ENCODE measurements at regions not wholly inside any gene's neighbourhood (a gene's known extent, or its start where the extent isn't known, plus 50 kb on each side); places are given as distances from the start of the nearest gene placed in this dataset.
"Not testable (repeated sequence)": the region's sequence is repeated elsewhere in the genome, so short reads cannot be mapped to it uniquely, and the experiment has no call there.

- H3K27me3 ChIP-seq (ENCODE audit: control insufficient read depth in 3 of 3, insufficient read depth in 3 of 3, low read length in 3 of 3): no peaks in the 10 kb centered on the region
- no peaks in the 10 kb centered on the region for H3K4me1 ChIP-seq (ENCODE audit: control insufficient read depth in 3 of 3, insufficient read depth in 3 of 3, low read length in 3 of 3)
- no peaks in the 10 kb centered on the region for H3K36me3 ChIP-seq (ENCODE audit: control insufficient read depth in 3 of 3, insufficient read depth in 3 of 3, low read length in 3 of 3)
- H3K4me3 ChIP-seq (ENCODE audit: low read length in 3 of 3): no peak overlapping the region
- H3K9me3 ChIP-seq (ENCODE audit: control insufficient read depth in 3 of 3, low read length in 3 of 3): no peaks in the 10 kb centered on the region
- H3K27ac ChIP-seq (ENCODE audit: low read depth, low read length): no peak overlapping the region
- no peak overlapping the region for H3K9ac ChIP-seq (ENCODE audit: low read depth in 1 of 3, low read length in 3 of 3)
Measured at GRCh38 chr6:74479960-74480359, 725.9 kb downstream of the COL12A1 start.

DNA sequence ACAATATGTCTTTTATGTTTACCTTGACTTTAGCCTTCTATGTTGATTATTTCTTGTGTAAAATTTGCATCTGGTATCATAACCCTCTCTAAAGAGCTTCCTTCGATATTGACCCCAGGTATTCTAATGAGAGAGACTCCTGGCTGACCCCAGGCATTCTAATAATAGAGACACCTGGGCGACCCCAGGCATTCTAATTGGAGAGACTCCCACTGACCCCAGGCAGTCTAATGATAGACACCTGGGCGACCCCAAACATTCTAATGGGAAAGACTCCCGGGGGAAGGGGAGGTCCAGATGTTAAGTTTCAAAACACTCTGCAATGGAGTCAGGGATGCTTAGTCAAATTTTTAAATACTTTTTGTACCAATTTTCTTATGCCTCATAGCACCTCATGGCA, 726.4 kb downstream of the COL12A1 start:
- H3K27ac ChIP-seq (ENCODE audit: low read depth, low read length): no peak overlapping the region
- no peaks in the 10 kb centered on the region for H3K4me1 ChIP-seq (ENCODE audit: control insufficient read depth in 3 of 3, insufficient read depth in 3 of 3, low read length in 3 of 3)
- no peaks in the 10 kb centered on the region for H3K36me3 ChIP-seq (ENCODE audit: control insufficient read depth in 3 of 3, insufficient read depth in 3 of 3, low read length in 3 of 3)

GRCh38 chr6:74474046-74474445, 731.8 kb downstream of the COL12A1 start:
- not testable (repeated sequence) for H3K36me3 ChIP-seq (ENCODE audit: control insufficient read depth in 3 of 3, insufficient read depth in 3 of 3, low read length in 3 of 3); H3K9ac ChIP-seq (ENCODE audit: low read depth in 1 of 3, low read length in 3 of 3); H3K27ac ChIP-seq (ENCODE audit: low read depth, low read length); H3K27me3 ChIP-seq (ENCODE audit: control insufficient read depth in 3 of 3, insufficient read depth in 3 of 3, low read length in 3 of 3); H3K9me3 ChIP-seq (ENCODE audit: control insufficient read depth in 3 of 3, low read length in 3 of 3); H3K4me3 ChIP-seq (ENCODE audit: low read length in 3 of 3); H3K4me1 ChIP-seq (ENCODE audit: control insufficient read depth in 3 of 3, insufficient read depth in 3 of 3, low read length in 3 of 3)

More for the DNA sequence above, 726.4 kb downstream of the COL12A1 start:
- no peak overlapping the region for H3K9ac ChIP-seq (ENCODE audit: low read depth in 1 of 3, low read length in 3 of 3)
- no peak overlapping the region for H3K4me3 ChIP-seq (ENCODE audit: low read length in 3 of 3)
- H3K27me3 ChIP-seq (ENCODE audit: control insufficient read depth in 3 of 3, insufficient read depth in 3 of 3, low read length in 3 of 3): no peaks in the 10 kb centered on the region
- H3K9me3 ChIP-seq (ENCODE audit: control insufficient read depth in 3 of 3, low read length in 3 of 3): no peaks in the 10 kb centered on the region

- H3K9ac ChIP-seq (ENCODE audit: low read depth in 1 of 3, low read length in 3 of 3); H3K9me3 ChIP-seq (ENCODE audit: control insufficient read depth in 3 of 3, low read length in 3 of 3); H3K36me3 ChIP-seq (ENCODE audit: control insufficient read depth in 3 of 3, insufficient read depth in 3 of 3, low read length in 3 of 3); H3K27ac ChIP-seq (ENCODE audit: low read depth, low read length); H3K4me1 ChIP-seq (ENCODE audit: control insufficient read depth in 3 of 3, insufficient read depth in 3 of 3, low read length in 3 of 3); H3K4me3 ChIP-seq (ENCODE audit: low read length in 3 of 3); H3K27me3 ChIP-seq (ENCODE audit: control insufficient read depth in 3 of 3, insufficient read depth in 3 of 3, low read length in 3 of 3): not testable (repeated sequence)
Measured at GRCh38 chr6:74468552-74468951, 737.3 kb downstream of the COL12A1 start.

GRCh38 chr6:74467533-74468215, 738.2 kb downstream of the COL12A1 start:
- Histone ChIP-seq H3K4me3 (ENCODE audit: low read length in 3 of 3) (no peak overlapping the region), H3K4me1 (ENCODE audit: control insufficient read depth in 3 of 3, insufficient read depth in 3 of 3, low read length in 3 of 3) (no peaks in the 10 kb centered on the region), H3K27me3 (ENCODE audit: control insufficient read depth in 3 of 3, insufficient read depth in 3 of 3, low read length in 3 of 3) (no peaks in the 10 kb centered on the region), H3K27ac (ENCODE audit: low read depth, low read length) (no peak overlapping the region), H3K9me3 (ENCODE audit: control insufficient read depth in 3 of 3, low read length in 3 of 3) (no peaks in the 10 kb centered on the region), H3K36me3 (ENCODE audit: control insufficient read depth in 3 of 3, insufficient read depth in 3 of 3, low read length in 3 of 3) (no peaks in the 10 kb centered on the region), H3K9ac (ENCODE audit: low read depth in 1 of 3, low read length in 3 of 3) (no peak overlapping the region)

DNA sequence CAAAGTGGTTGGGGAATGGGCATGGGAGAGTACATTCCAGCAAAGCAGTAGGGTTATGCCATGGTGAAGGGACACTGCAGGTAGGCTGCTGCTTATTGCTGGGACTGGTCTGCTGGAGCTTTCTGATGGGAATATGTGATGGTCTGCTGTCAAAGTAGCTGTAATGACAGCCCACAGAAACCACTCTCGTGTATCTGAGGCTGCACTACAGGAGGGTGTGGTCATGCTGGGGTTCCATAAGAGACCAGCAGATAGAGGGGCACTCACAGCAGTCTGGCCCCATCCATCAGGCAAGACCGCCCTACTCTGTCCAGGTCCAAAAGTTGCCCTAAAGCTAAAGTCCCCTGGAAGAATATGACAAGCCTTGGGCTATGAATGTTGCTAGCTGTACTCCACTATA, 739.3 kb downstream of the COL12A1 start:
- H3K4me3 ChIP-seq (ENCODE audit: low read length in 3 of 3): no peak overlapping the region
- H3K9ac ChIP-seq (ENCODE audit: low read depth in 1 of 3, low read length in 3 of 3): no peak overlapping the region
- no peaks in the 10 kb centered on the region for H3K36me3 ChIP-seq (ENCODE audit: control insufficient read depth in 3 of 3, insufficient read depth in 3 of 3, low read length in 3 of 3)
- no peaks in the 10 kb centered on the region for H3K27me3 ChIP-seq (ENCODE audit: control insufficient read depth in 3 of 3, insufficient read depth in 3 of 3, low read length in 3 of 3)
- H3K27ac ChIP-seq (ENCODE audit: low read depth, low read length): no peak overlapping the region
- no peaks in the 10 kb centered on the region for H3K4me1 ChIP-seq (ENCODE audit: control insufficient read depth in 3 of 3, insufficient read depth in 3 of 3, low read length in 3 of 3)
- H3K9me3 ChIP-seq (ENCODE audit: control insufficient read depth in 3 of 3, low read length in 3 of 3): no peaks in the 10 kb centered on the region

DNA sequence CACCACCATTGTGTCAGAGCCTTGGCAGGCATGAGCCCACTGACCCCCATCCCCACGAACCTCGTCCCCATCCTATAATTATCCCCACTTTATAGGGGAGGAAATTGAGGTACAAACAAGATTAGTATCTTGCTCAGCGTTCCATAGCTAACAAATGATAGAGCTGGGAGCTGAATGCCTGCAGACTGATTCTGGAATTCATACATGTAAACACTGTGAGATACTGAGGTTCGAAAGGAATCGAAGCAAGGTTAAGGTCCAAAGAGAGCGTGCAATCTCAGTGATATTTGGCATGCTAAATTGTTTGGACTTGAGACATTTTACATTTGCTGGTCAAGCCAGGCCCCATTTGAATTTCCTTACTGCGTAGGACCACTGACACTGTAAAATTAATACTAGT, 746.6 kb downstream of the COL12A1 start:
- no peak overlapping the region for H3K27ac ChIP-seq (ENCODE audit: low read depth, low read length)

GRCh38 chr6:74458536-74458935, 747.3 kb downstream of the COL12A1 start:
- no peak overlapping the region for H3K9ac ChIP-seq (ENCODE audit: low read depth in 1 of 3, low read length in 3 of 3)
- no peak overlapping the region for H3K27ac ChIP-seq (ENCODE audit: low read depth, low read length)
- H3K27me3 ChIP-seq (ENCODE audit: control insufficient read depth in 3 of 3, insufficient read depth in 3 of 3, low read length in 3 of 3): no peaks in the 10 kb centered on the region
- no peaks in the 10 kb centered on the region for H3K9me3 ChIP-seq (ENCODE audit: control insufficient read depth in 3 of 3, low read length in 3 of 3)
- H3K4me1 ChIP-seq (ENCODE audit: control insufficient read depth in 3 of 3, insufficient read depth in 3 of 3, low read length in 3 of 3): no peaks in the 10 kb centered on the region
- no peaks in the 10 kb centered on the region for H3K36me3 ChIP-seq (ENCODE audit: control insufficient read depth in 3 of 3, insufficient read depth in 3 of 3, low read length in 3 of 3)
- no peak overlapping the region for H3K4me3 ChIP-seq (ENCODE audit: low read length in 3 of 3)

More for the DNA sequence above, 746.6 kb downstream of the COL12A1 start:
- Histone ChIP-seq H3K9me3 (ENCODE audit: control insufficient read depth in 3 of 3, low read length in 3 of 3) (no peaks in the 10 kb centered on the region), H3K4me1 (ENCODE audit: control insufficient read depth in 3 of 3, insufficient read depth in 3 of 3, low read length in 3 of 3) (no peaks in the 10 kb centered on the region), H3K36me3 (ENCODE audit: control insufficient read depth in 3 of 3, insufficient read depth in 3 of 3, low read length in 3 of 3) (no peaks in the 10 kb centered on the region), H3K9ac (ENCODE audit: low read depth in 1 of 3, low read length in 3 of 3) (no peak overlapping the region), H3K4me3 (ENCODE audit: low read length in 3 of 3) (no peak overlapping the region), H3K27me3 (ENCODE audit: control insufficient read depth in 3 of 3, insufficient read depth in 3 of 3, low read length in 3 of 3) (no peaks in the 10 kb centered on the region)

DNA sequence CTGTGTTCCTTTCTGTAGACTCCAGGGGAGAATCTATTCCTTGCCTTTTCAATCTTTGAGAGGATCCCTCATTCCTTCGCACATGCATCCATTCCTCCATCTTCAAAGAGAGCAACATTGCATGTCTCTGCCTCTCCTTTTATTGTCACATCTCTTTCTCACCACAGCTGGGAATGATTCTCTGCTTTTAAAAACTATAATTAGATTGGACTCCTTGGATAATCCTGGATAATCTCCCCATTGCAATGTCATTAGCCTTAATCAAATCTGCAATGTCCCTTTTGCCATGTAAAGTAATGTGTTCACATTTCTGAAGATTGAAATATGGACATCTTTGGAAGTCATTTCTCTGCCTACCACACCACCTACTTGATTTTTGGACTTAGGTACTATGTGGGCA, 750.1 kb downstream of the COL12A1 start:
- H3K9ac ChIP-seq (ENCODE audit: low read depth in 1 of 3, low read length in 3 of 3): no peak overlapping the region
- H3K27me3 ChIP-seq (ENCODE audit: control insufficient read depth in 3 of 3, insufficient read depth in 3 of 3, low read length in 3 of 3): no peaks in the 10 kb centered on the region
- H3K4me3 ChIP-seq (ENCODE audit: low read length in 3 of 3): no peak overlapping the region
- H3K36me3 ChIP-seq (ENCODE audit: control insufficient read depth in 3 of 3, insufficient read depth in 3 of 3, low read length in 3 of 3): no peaks in the 10 kb centered on the region
- no peaks in the 10 kb centered on the region for H3K4me1 ChIP-seq (ENCODE audit: control insufficient read depth in 3 of 3, insufficient read depth in 3 of 3, low read length in 3 of 3)
- H3K27ac ChIP-seq (ENCODE audit: low read depth, low read length): no peak overlapping the region
- H3K9me3 ChIP-seq (ENCODE audit: control insufficient read depth in 3 of 3, low read length in 3 of 3): no peaks in the 10 kb centered on the region

DNA sequence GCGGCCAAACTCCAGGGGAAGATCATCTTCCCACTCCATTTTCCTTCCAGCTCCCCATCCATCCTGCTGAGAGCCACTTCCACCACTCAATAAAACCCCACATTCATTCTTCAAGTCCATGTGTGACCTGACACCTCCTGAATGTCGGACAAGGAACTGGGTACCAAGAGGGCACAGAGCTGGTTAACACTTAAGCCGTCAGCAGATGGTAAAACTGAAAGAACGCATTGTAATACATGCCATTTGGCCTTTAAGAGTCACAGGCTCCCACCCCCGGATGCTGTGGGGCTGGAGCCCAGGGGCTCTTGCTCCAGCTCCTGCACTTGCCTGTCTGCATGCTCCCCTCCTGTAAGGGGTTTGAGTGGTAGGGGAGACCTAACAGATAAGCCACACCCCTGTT, 753.9 kb downstream of the COL12A1 start:
- H3K27ac ChIP-seq (ENCODE audit: low read depth, low read length): no peak overlapping the region
- H3K36me3 ChIP-seq (ENCODE audit: control insufficient read depth in 3 of 3, insufficient read depth in 3 of 3, low read length in 3 of 3): no peaks in the 10 kb centered on the region
- no peaks in the 10 kb centered on the region for H3K4me1 ChIP-seq (ENCODE audit: control insufficient read depth in 3 of 3, insufficient read depth in 3 of 3, low read length in 3 of 3)
- H3K4me3 ChIP-seq (ENCODE audit: low read length in 3 of 3): no peak overlapping the region
- H3K9me3 ChIP-seq (ENCODE audit: control insufficient read depth in 3 of 3, low read length in 3 of 3): no peaks in the 10 kb centered on the region
- no peaks in the 10 kb centered on the region for H3K27me3 ChIP-seq (ENCODE audit: control insufficient read depth in 3 of 3, insufficient read depth in 3 of 3, low read length in 3 of 3)
- H3K9ac ChIP-seq (ENCODE audit: low read depth in 1 of 3, low read length in 3 of 3): no peak overlapping the region

Data from skeletal muscle tissue (tissue), 3 donors.